ENCODE measurements at regions not wholly inside any gene's neighbourhood (a gene's known extent, or its start where the extent isn't known, plus 50 kb on each side); places are given as distances from the start of the nearest gene placed in this dataset.
"Not testable (repeated sequence)": the region's sequence is repeated elsewhere in the genome, so short reads cannot be mapped to it uniquely, and the experiment has no call there.

- intact Hi-C loops (cut with DNase I): not testable (repeated sequence)
These were observed 75.2 kb upstream of the CAB39 start for GRCh38 chr2:230637486-230637885.

GRCh38 chr2:230640540-230641011 lies 72.1 kb upstream of the CAB39 start:
- intact Hi-C loops (cut with DNase I): no loop called here
- DNase-seq: peak in 1 of 10 donors; percentile 2

More at GRCh38 chr2:230637486-230637885, 75.2 kb upstream of the CAB39 start:
- DNase-seq: not testable (repeated sequence)

- intact Hi-C loops (cut with DNase I): no loop called here
- DNase-seq: peak in 1 of 10 donors; percentile 13
These were observed 69.7 kb upstream of the CAB39 start for GRCh38 chr2:230642966-230643365.

- DNase-seq: peak in 2 of 10 donors; percentile 7 to 41
- intact Hi-C loops (cut with DNase I): no loop called here
These were observed 68.9 kb upstream of the CAB39 start for GRCh38 chr2:230643576-230644291.

- peak in 2 of 10 donors; percentile 30 to 56 for DNase-seq
- intact Hi-C loops (cut with DNase I): no loop called here
These were observed 68.2 kb upstream of the CAB39 start for GRCh38 chr2:230644356-230644935.

- intact Hi-C loops (cut with DNase I): no loop called here
- DNase-seq: no peak
These were observed 64.3 kb upstream of the CAB39 start for GRCh38 chr2:230648356-230648755.

- DNase-seq: peak in 2 of 10 donors; percentile 34 to 35
- intact Hi-C loops (cut with DNase I): no loop called here
These were observed 62.0 kb upstream of the CAB39 start for GRCh38 chr2:230650585-230651137.

GRCh38 chr2:230654057-230654456 lies 58.6 kb upstream of the CAB39 start:
- DNase-seq: peak in 1 of 10 donors; percentile 14
- intact Hi-C loops (cut with DNase I): no loop called here

- intact Hi-C loops (cut with DNase I): no loop called here
- DNase-seq: peak in 1 of 10 donors; percentile 25
These were observed 55.2 kb upstream of the CAB39 start for GRCh38 chr2:230657462-230657861.

- intact Hi-C loops (cut with DNase I): no loop called here
- DNase-seq: peak in 1 of 10 donors; percentile 29
These were observed 54.7 kb upstream of the CAB39 start for GRCh38 chr2:230657906-230658305.

GRCh38 chr2:230658577-230658876 lies 54.1 kb upstream of the CAB39 start:
- intact Hi-C loops (cut with DNase I): no loop called here
- peak in 1 of 10 donors; percentile 30 for DNase-seq

- intact Hi-C loops (cut with DNase I): no loop called here
- DNase-seq: peak in 2 of 10 donors; percentile 13 to 44
These were observed 53.6 kb upstream of the CAB39 start for GRCh38 chr2:230658877-230659652.

GRCh38 chr2:230660294-230661060 lies 52.2 kb upstream of the CAB39 start:
- peak in 4 of 10 donors; percentile 12 to 70 (median 26) for DNase-seq

GRCh38 chr2:230661072-230661957 lies 51.3 kb upstream of the CAB39 start:
- intact Hi-C loops (cut with DNase I): no loop called here
- DNase-seq: peak in 1 of 10 donors; percentile 8

More at GRCh38 chr2:230660294-230661060, 52.2 kb upstream of the CAB39 start:
- intact Hi-C loops (cut with DNase I): no loop called here
